ENCODE measurements at regions not wholly inside any gene's neighbourhood (a gene's known extent, or its start where the extent isn't known, plus 50 kb on each side); places are given as distances from the start of the nearest gene placed in this dataset.

- no peak for TF ChIP-seq EZH2 (IDR thresholded peaks at IDR 0.05)
- TF ChIP-seq POLR2A (IDR thresholded peaks at IDR 0.05; ENCODE audit: borderline replicate concordance, extremely low read depth, insufficient read depth, insufficient read length), result no peak
Observed at GRCh38 chr13:26476782-26477142, 80.7 kb upstream of the WASF3 start.
